Astrocyte (in vitro differentiated cells and primary cell): ENCODE measurements at regions not wholly inside any gene's neighbourhood (a gene's known extent, or its start where the extent isn't known, plus 50 kb on each side); places are given as distances from the start of the nearest gene placed in this dataset.

ENCODE experiments used
- EZH2 ChIP-seq: IDR thresholded peaks from 2 replicates; pipeline ENCODE4 v1.6.1; 2012; ENCODE audit warnings: mild to moderate bottlenecking, low read length, inconsistent platforms; ENCODE audit not compliant: insufficient read depth
- TF ChIP-seq, protein P1 (sequence below): IDR thresholded peaks from 2 replicates; pipeline ENCODE4 v1.5.1; 2011; ENCODE audit warnings: low read depth, mild to moderate bottlenecking, inconsistent platforms, low read length, moderate library complexity; ENCODE audit not compliant: insufficient read depth

GRCh38 chr6:15993716-15994228 lies 135.1 kb upstream of the MYLIP start:
- TF ChIP-seq, protein P1, sequence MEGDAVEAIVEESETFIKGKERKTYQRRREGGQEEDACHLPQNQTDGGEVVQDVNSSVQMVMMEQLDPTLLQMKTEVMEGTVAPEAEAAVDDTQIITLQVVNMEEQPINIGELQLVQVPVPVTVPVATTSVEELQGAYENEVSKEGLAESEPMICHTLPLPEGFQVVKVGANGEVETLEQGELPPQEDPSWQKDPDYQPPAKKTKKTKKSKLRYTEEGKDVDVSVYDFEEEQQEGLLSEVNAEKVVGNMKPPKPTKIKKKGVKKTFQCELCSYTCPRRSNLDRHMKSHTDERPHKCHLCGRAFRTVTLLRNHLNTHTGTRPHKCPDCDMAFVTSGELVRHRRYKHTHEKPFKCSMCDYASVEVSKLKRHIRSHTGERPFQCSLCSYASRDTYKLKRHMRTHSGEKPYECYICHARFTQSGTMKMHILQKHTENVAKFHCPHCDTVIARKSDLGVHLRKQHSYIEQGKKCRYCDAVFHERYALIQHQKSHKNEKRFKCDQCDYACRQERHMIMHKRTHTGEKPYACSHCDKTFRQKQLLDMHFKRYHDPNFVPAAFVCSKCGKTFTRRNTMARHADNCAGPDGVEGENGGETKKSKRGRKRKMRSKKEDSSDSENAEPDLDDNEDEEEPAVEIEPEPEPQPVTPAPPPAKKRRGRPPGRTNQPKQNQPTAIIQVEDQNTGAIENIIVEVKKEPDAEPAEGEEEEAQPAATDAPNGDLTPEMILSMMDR = no peak
- no peak for TF ChIP-seq EZH2
